Endothelial cell of umbilical vein (primary cell): ENCODE measurements at regions not wholly inside any gene's neighbourhood (a gene's known extent, or its start where the extent isn't known, plus 50 kb on each side); places are given as distances from the start of the nearest gene placed in this dataset.

ENCODE experiments used
- BruUV-seq: library from RNA; stranded (reverse); fragments of 400-500 nt; replicated peaks from 2 replicates; lab custom pipeline; 2021; lab: Mats Ljungman, UMichigan
- CTCF ChIA-PET: fragments of 300-600, 350-600 bp; sonication (Branson Sonifier 250); formaldehyde crosslinking; loops from one replicate; lab custom pipeline; 2021; ENCODE audit warnings: antibody characterized with exemption, inconsistent platforms; lab: Charles Lee
- POLR2A ChIA-PET: fragments of 300-600, 350-600 bp; sonication (Branson Sonifier 250); formaldehyde crosslinking; loops from one replicate; lab custom pipeline; 2021; ENCODE audit warnings: antibody characterized with exemption, inconsistent platforms; lab: Charles Lee
- DNase-seq: peaks from one replicate; pipeline ENCODE4 v3.0.0-alpha.2; 2011; ENCODE audit warnings: low read depth, low spot score
- FAIRE-seq: peaks from 2 replicates; lab custom pipeline; 2011; peaks lifted over from hg19 to GRCh38; lab: Jason Lieb, UNC
- H2AFZ ChIP-seq: 2 replicates; pipeline ENCODE4 v1.6.0; 2012; ENCODE audit warnings: low read depth, low read length, control low read depth, inconsistent platforms
- H3K27ac ChIP-seq: 2 replicates; pipeline ENCODE4 v1.5.1; 2011; ENCODE audit warnings: low read depth, mild to moderate bottlenecking, control low read depth, low read length, moderate library complexity; ENCODE audit not compliant: insufficient read depth
- H3K27me3 ChIP-seq, 2 experiments: 2 replicates each; pipeline versions ENCODE4 v1.6.0 to v1.6.1; 2011; ENCODE audit warnings: low read length in 2 of 2, mixed read lengths in 1 of 2; ENCODE audit not compliant: control insufficient read depth in 2 of 2, insufficient read depth in 2 of 2
- H3K36me3 ChIP-seq, 2 experiments: 2 replicates in 1 of 2; 3 replicates in 1 of 2; pipeline ENCODE4 v1.5.1; 2011; ENCODE audit warnings: low read length in 2 of 2, mild to moderate bottlenecking in 1 of 2, moderate library complexity in 1 of 2; ENCODE audit not compliant: control insufficient read depth in 2 of 2, insufficient read depth in 2 of 2; ENCODE audit errors: extremely low read depth in 1 of 2
- H3K4me1 ChIP-seq: 3 replicates; pipeline ENCODE4 v1.5.1; 2011; ENCODE audit warnings: mild to moderate bottlenecking, low read length; ENCODE audit not compliant: control insufficient read depth, insufficient read depth; ENCODE audit errors: extremely low read depth
- H3K4me2 ChIP-seq: 2 replicates; pipeline ENCODE4 v1.6.1; 2011; ENCODE audit warnings: low read length, control low read depth, mixed read lengths; ENCODE audit not compliant: insufficient read depth
- H3K4me3 ChIP-seq, 3 experiments: fragments of 200-600 bp in 1 of 3; sonication (generic), shearing (Covaris generic) in 1 of 3; replicated peaks in 1 of 3; 2 replicates each; pipeline ENCODE4 v1.5.1; 2011 to 2016; ENCODE audit warnings: control low read depth in 3 of 3, low read length in 3 of 3, mild to moderate bottlenecking in 2 of 3, inconsistent platforms in 1 of 3, low read depth in 1 of 3, moderate library complexity in 1 of 3; ENCODE audit not compliant: insufficient read depth in 1 of 3
- H3K79me2 ChIP-seq: 2 replicates; pipeline ENCODE4 v1.6.0; 2012; ENCODE audit warnings: low read length, inconsistent platforms; ENCODE audit not compliant: control insufficient read depth, insufficient read depth
- H3K9ac ChIP-seq: replicated peaks from 2 replicates; pipeline ENCODE3; 2011; ENCODE audit warnings: low read length, control low read depth; ENCODE audit not compliant: insufficient read depth; ENCODE audit errors: extremely low read depth
- H3K9me1 ChIP-seq: replicated peaks from 3 replicates; pipeline ENCODE4 v1.6.0; 2011; ENCODE audit warnings: mild to moderate bottlenecking, low read length; ENCODE audit not compliant: control insufficient read depth, insufficient read depth; ENCODE audit errors: extremely low read depth
- H3K9me3 ChIP-seq: replicated peaks from 2 replicates; pipeline ENCODE4 v1.5.1; 2012; ENCODE audit warnings: low read length, inconsistent platforms; ENCODE audit not compliant: control insufficient read depth, insufficient read depth
- H4K20me1 ChIP-seq: replicated peaks from 2 replicates; pipeline ENCODE3; 2011; ENCODE audit warnings: mild to moderate bottlenecking, low read length; ENCODE audit not compliant: control insufficient read depth, insufficient read depth; ENCODE audit errors: extremely low read depth
- EZH2 ChIP-seq: IDR thresholded peaks from 2 replicates; pipeline ENCODE4 v1.6.1; 2012; ENCODE audit warnings: borderline replicate concordance, low read depth, mild to moderate bottlenecking, moderate library complexity, low read length, inconsistent platforms; ENCODE audit not compliant: severe bottlenecking
- FOS ChIP-seq: IDR thresholded peaks from 2 replicates; pipeline ENCODE4 v1.6.1; 2011; ENCODE audit warnings: mild to moderate bottlenecking, low read length, moderate library complexity, borderline replicate concordance; ENCODE audit not compliant: insufficient read depth
- GATA2 ChIP-seq: IDR thresholded peaks from 2 replicates; pipeline ENCODE4 v1.7.0; 2011; ENCODE audit warnings: low read depth, mild to moderate bottlenecking, moderate library complexity, mixed read lengths, low read length; ENCODE audit not compliant: insufficient read length, insufficient read depth
- JUN ChIP-seq: IDR thresholded peaks from 2 replicates; pipeline ENCODE4 v1.6.1; 2011; ENCODE audit warnings: borderline replicate concordance, low read depth; ENCODE audit not compliant: insufficient read length, insufficient read depth
- MYC ChIP-seq: IDR thresholded peaks from one replicate; pipeline ENCODE4 v1.6.1; 2011; ENCODE audit warnings: mild to moderate bottlenecking, low read depth, low read length
- POLR2A ChIP-seq: IDR thresholded peaks from 2 replicates; pipeline ENCODE4 v1.6.1; 2012; ENCODE audit warnings: low read depth, mild to moderate bottlenecking, control low read depth, low read length
- POLR2AphosphoS5 ChIP-seq: IDR thresholded peaks from 2 replicates; pipeline ENCODE4 v1.6.1; 2012; ENCODE audit warnings: low read depth, mild to moderate bottlenecking, control low read depth, low read length, moderate library complexity; ENCODE audit not compliant: insufficient read depth
- dilution Hi-C: fragments of 300-500 bp; cut with MboI; formaldehyde crosslinking; loops from one replicate; pipeline ENCODE4 v1.15.0; 2019; ENCODE audit warnings: low sequenced_read_pairs; ENCODE audit not compliant: extremely low pct_ligation_motif_present
- intact Hi-C: fragments of 100-400 bp; cut with micrococcal nuclease; formaldehyde crosslinking; loops from one replicate; pipeline ENCODE4 v1.10.0; 2022
- TF ChIP-seq, protein P1 (sequence below), 2 donors: IDR thresholded peaks; 1 replicate in 1 of 2; 2 replicates in 1 of 2; pipeline ENCODE4 v1.5.1; 2011; ENCODE audit warnings: low read length in 2 of 2, mild to moderate bottlenecking in 2 of 2, moderate library complexity in 2 of 2, control low read depth in 1 of 2, inconsistent platforms in 1 of 2, low read depth in 1 of 2; ENCODE audit not compliant: insufficient read depth in 1 of 2; ENCODE audit errors: extremely low read depth in 1 of 2
- TF ChIP-seq, protein P2 (sequence below): IDR thresholded peaks from 2 replicates; pipeline ENCODE4 v1.6.1; 2011; ENCODE audit not compliant: insufficient read depth, insufficient read length

DNA sequence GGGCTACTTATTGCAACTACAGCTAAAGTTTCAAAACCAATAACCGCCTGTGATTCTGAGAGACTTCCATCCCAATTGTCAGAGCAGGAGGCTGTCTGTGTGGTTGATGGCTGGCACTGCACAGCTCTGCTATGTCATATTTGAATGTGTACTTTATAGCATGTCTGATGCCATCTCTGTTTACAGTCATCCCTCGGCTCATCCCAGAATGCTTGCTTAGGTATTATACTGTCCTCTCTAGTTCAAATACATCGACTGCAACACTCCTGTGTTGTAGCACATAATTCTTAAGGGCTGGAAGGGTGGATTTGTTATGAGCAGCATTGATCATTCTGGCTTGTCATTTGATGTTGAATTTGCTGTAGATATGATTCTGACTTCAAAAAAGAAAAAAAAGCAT, 1617.5 kb upstream of the TENM3 start:
- H3K4me2 ChIP-seq: no peak overlapping the region
- no peaks in the 10 kb centered on the region for H3K9me1 ChIP-seq
- no peak overlapping the region for H3K9ac ChIP-seq
- no peak for TF ChIP-seq EZH2
- TF ChIP-seq FOS: no peak
- TF ChIP-seq POLR2A: no peak
- TF ChIP-seq, protein P1, sequence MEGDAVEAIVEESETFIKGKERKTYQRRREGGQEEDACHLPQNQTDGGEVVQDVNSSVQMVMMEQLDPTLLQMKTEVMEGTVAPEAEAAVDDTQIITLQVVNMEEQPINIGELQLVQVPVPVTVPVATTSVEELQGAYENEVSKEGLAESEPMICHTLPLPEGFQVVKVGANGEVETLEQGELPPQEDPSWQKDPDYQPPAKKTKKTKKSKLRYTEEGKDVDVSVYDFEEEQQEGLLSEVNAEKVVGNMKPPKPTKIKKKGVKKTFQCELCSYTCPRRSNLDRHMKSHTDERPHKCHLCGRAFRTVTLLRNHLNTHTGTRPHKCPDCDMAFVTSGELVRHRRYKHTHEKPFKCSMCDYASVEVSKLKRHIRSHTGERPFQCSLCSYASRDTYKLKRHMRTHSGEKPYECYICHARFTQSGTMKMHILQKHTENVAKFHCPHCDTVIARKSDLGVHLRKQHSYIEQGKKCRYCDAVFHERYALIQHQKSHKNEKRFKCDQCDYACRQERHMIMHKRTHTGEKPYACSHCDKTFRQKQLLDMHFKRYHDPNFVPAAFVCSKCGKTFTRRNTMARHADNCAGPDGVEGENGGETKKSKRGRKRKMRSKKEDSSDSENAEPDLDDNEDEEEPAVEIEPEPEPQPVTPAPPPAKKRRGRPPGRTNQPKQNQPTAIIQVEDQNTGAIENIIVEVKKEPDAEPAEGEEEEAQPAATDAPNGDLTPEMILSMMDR (IDR thresholded peaks at IDR 0.05; ENCODE audit: extremely low read depth in 1 of 2, insufficient read depth in 1 of 2, low read depth in 1 of 2, low read length in 2 of 2): no peak
- no peak for TF ChIP-seq JUN
- no peak for TF ChIP-seq MYC
- no peak for TF ChIP-seq POLR2AphosphoS5
- TF ChIP-seq, protein P2, sequence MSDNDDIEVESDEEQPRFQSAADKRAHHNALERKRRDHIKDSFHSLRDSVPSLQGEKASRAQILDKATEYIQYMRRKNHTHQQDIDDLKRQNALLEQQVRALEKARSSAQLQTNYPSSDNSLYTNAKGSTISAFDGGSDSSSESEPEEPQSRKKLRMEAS: no peak
- TF ChIP-seq GATA2: no peak
- no peak overlapping the region for H2AFZ ChIP-seq
- no peak overlapping the region for H3K4me3 ChIP-seq
- BruUV-seq: no TSS peak
- DNase-seq (no peak), FAIRE-seq (no peak)
- H3K27ac ChIP-seq: no peak overlapping the region
- CTCF ChIA-PET: no interaction called here
- no peaks in the 10 kb centered on the region for H3K36me3 ChIP-seq
- no peaks in the 10 kb centered on the region for H4K20me1 ChIP-seq
- dilution Hi-C loops (no loop called here), intact Hi-C loops (no loop called here)
- peaks cover 3% of the 10 kb centered on the region for H3K9me3 ChIP-seq
- H3K79me2 ChIP-seq: no peaks in the 10 kb centered on the region
- POLR2A ChIA-PET: no interaction called here
- no peaks in the 10 kb centered on the region for H3K4me1 ChIP-seq
- no peaks in the 10 kb centered on the region for H3K27me3 ChIP-seq
